ENCODE measurements at regions not wholly inside any gene's neighbourhood (a gene's known extent, or its start where the extent isn't known, plus 50 kb on each side); places are given as distances from the start of the nearest gene placed in this dataset.

- ChIA-PET POLR2A (no interaction called here), CTCF (interaction anchor here (1.2 kb wide), 1 partner anchor 26 kb away, joined by 4 read pairs; no protein-coding TSS in a partner anchor)
- no peak overlapping the region for H2AFZ ChIP-seq (ENCODE audit: low read depth)
- no peaks in the 10 kb centered on the region for H3K36me3 ChIP-seq (replicated peaks in 1 of 2; ENCODE audit: control insufficient read depth in 1 of 2, insufficient read depth in 2 of 2, low read length in 1 of 2)
- WGBS (ENCODE audit: low lambda C conversion rate): 92% methylated on average over 6 of the region's 6 CpGs
- no peak for TF ChIP-seq CHD2 (IDR thresholded peaks at IDR 0.05; ENCODE audit: low read length, partially characterized antibody)
- TF ChIP-seq GATA2 (CRISPR knock-in tag; IDR thresholded peaks at IDR 0.05): no peak
- TF ChIP-seq RFX5 (IDR thresholded peaks at IDR 0.05; ENCODE audit: low read length): no peak
- TF ChIP-seq, protein P1, sequence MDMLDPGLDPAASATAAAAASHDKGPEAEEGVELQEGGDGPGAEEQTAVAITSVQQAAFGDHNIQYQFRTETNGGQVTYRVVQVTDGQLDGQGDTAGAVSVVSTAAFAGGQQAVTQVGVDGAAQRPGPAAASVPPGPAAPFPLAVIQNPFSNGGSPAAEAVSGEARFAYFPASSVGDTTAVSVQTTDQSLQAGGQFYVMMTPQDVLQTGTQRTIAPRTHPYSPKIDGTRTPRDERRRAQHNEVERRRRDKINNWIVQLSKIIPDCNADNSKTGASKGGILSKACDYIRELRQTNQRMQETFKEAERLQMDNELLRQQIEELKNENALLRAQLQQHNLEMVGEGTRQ (IDR thresholded peaks at IDR 0.05; ENCODE audit: borderline replicate concordance, low read depth, low read length): no peak
- no peak for TF ChIP-seq ZBTB33 (IDR thresholded peaks at IDR 0.05; ENCODE audit: borderline replicate concordance, low read depth)
- no peak for TF ChIP-seq EZH2phosphoT487 (IDR thresholded peaks at IDR 0.05; ENCODE audit: borderline replicate concordance, low read depth)
- no peak for TF ChIP-seq NRF1 (IDR thresholded peaks at IDR 0.05; ENCODE audit: low read depth, low read length)
- no peak for TF ChIP-seq CTCF (IDR thresholded peaks at IDR 0.05)
- no peak for TF ChIP-seq RCOR1 (IDR thresholded peaks at IDR 0.05; ENCODE audit: low read length)
- no peak for TF ChIP-seq MXI1 (IDR thresholded peaks at IDR 0.05; ENCODE audit: low read depth, low read length)
- no peak for TF ChIP-seq JUND (IDR thresholded peaks at IDR 0.05)
- TF ChIP-seq USF1 (IDR thresholded peaks at IDR 0.05; ENCODE audit: borderline replicate concordance, low read depth): no peak
- TF ChIP-seq IRF3 (IDR thresholded peaks at IDR 0.05; ENCODE audit: low read depth, low read length): no peak
- no peak for TF ChIP-seq TEAD4 (IDR thresholded peaks at IDR 0.05; ENCODE audit: borderline replicate concordance, insufficient read depth)
- no peak for TF ChIP-seq FOXM1 (IDR thresholded peaks at IDR 0.05; ENCODE audit: low read depth)
- no peak for TF ChIP-seq ELF1 (IDR thresholded peaks at IDR 0.05)
- H3K9me3 ChIP-seq: no peaks in the 10 kb centered on the region
- H3K4me1 ChIP-seq (ENCODE audit: control insufficient read depth in 1 of 2, insufficient read depth in 2 of 2, low read depth in 1 of 2, low read length in 1 of 2): peaks cover 16 to 31% of the 10 kb centered on the region in 2 experiments; a peak in 3 of 4 replicates
- no peak overlapping the region for H3K9ac ChIP-seq
- no peaks in the 10 kb centered on the region; the same call in 1 of the 2 replicates for H3K27me3 ChIP-seq (ENCODE audit: insufficient read depth)
- H3K79me2 ChIP-seq (ENCODE audit: insufficient read depth): no peaks in the 10 kb centered on the region
- no peaks in the 10 kb centered on the region for H4K20me1 ChIP-seq (ENCODE audit: insufficient read depth)
- H3K27ac ChIP-seq (ENCODE audit: low read depth in 2 of 2, low read length in 1 of 2): no peak overlapping the region
- H3K9me2 ChIP-seq: no peaks in the 10 kb centered on the region
- no peak for DNase-seq
- no peak overlapping the region for H3K4me2 ChIP-seq
- H3F3A ChIP-seq (replicated peaks; ENCODE audit: insufficient read depth): no peaks in the 10 kb centered on the region
- H3K4me3 ChIP-seq (ENCODE audit: low read depth in 2 of 2, low read length in 1 of 2): no peak overlapping the region
Observed at GRCh38 chr10:78781991-78782390, 286.8 kb upstream of the ZMIZ1 start.
